ENCODE measurements at regions not wholly inside any gene's neighbourhood (a gene's known extent, or its start where the extent isn't known, plus 50 kb on each side); places are given as distances from the start of the nearest gene placed in this dataset.
"Not testable (repeated sequence)": the region's sequence is repeated elsewhere in the genome, so short reads cannot be mapped to it uniquely, and the experiment has no call there.

GRCh38 chr6:67467341-67467740 lies 1167.7 kb upstream of the ADGRB3 start:
- Histone ChIP-seq H3K9ac (ENCODE audit: low read depth in 1 of 3, low read length in 3 of 3) (no peak overlapping the region), H3K4me3 (ENCODE audit: low read length in 3 of 3) (no peak overlapping the region), H3K4me1 (ENCODE audit: control insufficient read depth in 3 of 3, insufficient read depth in 3 of 3, low read length in 3 of 3) (no peaks in the 10 kb centered on the region), H3K9me3 (ENCODE audit: control insufficient read depth in 3 of 3, low read length in 3 of 3) (no peaks in the 10 kb centered on the region), H3K36me3 (ENCODE audit: control insufficient read depth in 3 of 3, insufficient read depth in 3 of 3, low read length in 3 of 3) (no peaks in the 10 kb centered on the region), H3K27me3 (ENCODE audit: control insufficient read depth in 3 of 3, insufficient read depth in 3 of 3, low read length in 3 of 3) (no peaks in the 10 kb centered on the region), H3K27ac (ENCODE audit: low read depth, low read length) (no peak overlapping the region)

DNA sequence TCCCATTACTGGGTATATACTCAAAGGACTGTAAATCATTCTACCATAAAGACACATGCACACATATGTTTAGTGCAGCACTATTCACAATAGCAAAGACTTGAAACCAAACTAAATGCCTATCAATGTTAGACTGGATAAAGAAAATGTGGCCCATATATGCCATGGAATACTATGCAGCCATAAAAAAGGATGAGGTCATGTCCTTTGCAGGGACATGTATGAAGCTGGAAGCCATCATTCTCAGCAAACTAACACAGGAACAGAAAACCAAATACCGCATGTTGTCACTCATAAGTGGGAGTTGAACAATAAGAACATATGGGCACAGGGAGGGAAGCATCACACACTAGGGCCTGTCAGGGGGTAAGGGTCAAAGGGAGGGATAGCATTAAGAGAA lies 1172.4 kb upstream of the ADGRB3 start:
- not testable (repeated sequence) for H3K27me3 ChIP-seq (ENCODE audit: control insufficient read depth in 3 of 3, insufficient read depth in 3 of 3, low read length in 3 of 3); H3K4me1 ChIP-seq (ENCODE audit: control insufficient read depth in 3 of 3, insufficient read depth in 3 of 3, low read length in 3 of 3); H3K9me3 ChIP-seq (ENCODE audit: control insufficient read depth in 3 of 3, low read length in 3 of 3); H3K36me3 ChIP-seq (ENCODE audit: control insufficient read depth in 3 of 3, insufficient read depth in 3 of 3, low read length in 3 of 3); H3K9ac ChIP-seq (ENCODE audit: low read depth in 1 of 3, low read length in 3 of 3); H3K4me3 ChIP-seq (ENCODE audit: low read length in 3 of 3); H3K27ac ChIP-seq (ENCODE audit: low read depth, low read length)

DNA sequence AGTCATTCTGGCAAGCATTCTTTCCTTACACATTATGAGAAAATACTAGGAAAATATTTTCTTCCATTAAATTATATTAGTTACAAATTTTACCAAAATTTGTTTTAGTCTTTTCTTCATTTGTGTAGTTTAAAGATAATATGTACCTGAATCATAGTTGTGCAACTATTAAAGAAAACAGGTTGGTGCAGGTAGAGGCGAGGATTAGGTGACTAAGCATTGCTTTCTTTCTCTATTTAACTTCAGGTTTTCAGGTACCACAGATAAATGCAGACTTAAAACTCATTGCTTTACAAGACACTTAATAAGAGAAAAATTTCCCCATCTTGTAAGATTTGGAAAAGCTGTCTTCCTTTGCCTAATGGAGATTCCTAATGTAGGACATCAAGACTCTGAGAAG lies 1175.5 kb upstream of the ADGRB3 start:
- H3K27me3 ChIP-seq (ENCODE audit: control insufficient read depth in 3 of 3, insufficient read depth in 3 of 3, low read length in 3 of 3), result no peaks in the 10 kb centered on the region
- peaks cover 0 to 7% (median 3%) of the 10 kb centered on the region in 3 donors for H3K9me3 ChIP-seq (ENCODE audit: control insufficient read depth in 3 of 3, low read length in 3 of 3)
- no peak overlapping the region for H3K4me3 ChIP-seq (ENCODE audit: low read length in 3 of 3)
- no peaks in the 10 kb centered on the region for H3K36me3 ChIP-seq (ENCODE audit: control insufficient read depth in 3 of 3, insufficient read depth in 3 of 3, low read length in 3 of 3)
- no peaks in the 10 kb centered on the region for H3K4me1 ChIP-seq (ENCODE audit: control insufficient read depth in 3 of 3, insufficient read depth in 3 of 3, low read length in 3 of 3)
- H3K9ac ChIP-seq (ENCODE audit: low read depth in 1 of 3, low read length in 3 of 3), result no peak overlapping the region
- H3K27ac ChIP-seq (ENCODE audit: low read depth, low read length), result no peak overlapping the region

DNA sequence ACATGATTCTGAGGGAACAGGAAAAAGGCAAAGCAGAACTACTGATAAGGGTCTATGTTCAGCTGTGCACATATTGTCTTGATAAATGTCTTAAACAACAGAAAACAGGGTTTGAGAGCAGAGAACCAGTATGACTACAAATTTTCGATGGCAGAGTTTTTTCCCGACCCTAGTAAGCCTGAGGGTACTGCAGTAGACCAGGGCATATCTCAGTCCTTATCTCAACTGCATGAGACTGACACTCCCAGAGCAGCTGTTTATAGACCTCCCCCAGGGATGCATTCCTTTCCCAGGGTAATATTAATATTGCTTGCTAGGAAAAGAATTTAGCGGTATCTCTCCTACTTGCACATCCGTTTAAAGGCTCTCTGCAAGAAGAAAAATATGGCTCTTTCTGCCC lies 1176.8 kb upstream of the ADGRB3 start:
- Histone ChIP-seq H3K4me3 (ENCODE audit: low read length in 3 of 3) (no peak overlapping the region), H3K4me1 (ENCODE audit: control insufficient read depth in 3 of 3, insufficient read depth in 3 of 3, low read length in 3 of 3) (no peaks in the 10 kb centered on the region), H3K27me3 (ENCODE audit: control insufficient read depth in 3 of 3, insufficient read depth in 3 of 3, low read length in 3 of 3) (no peaks in the 10 kb centered on the region), H3K9me3 (ENCODE audit: control insufficient read depth in 3 of 3, low read length in 3 of 3) (peaks cover 0 to 7% (median 3%) of the 10 kb centered on the region in 3 donors), H3K27ac (ENCODE audit: low read depth, low read length) (no peak overlapping the region), H3K9ac (ENCODE audit: low read depth in 1 of 3, low read length in 3 of 3) (no peak overlapping the region), H3K36me3 (ENCODE audit: control insufficient read depth in 3 of 3, insufficient read depth in 3 of 3, low read length in 3 of 3) (no peaks in the 10 kb centered on the region)

GRCh38 chr6:67451874-67452273 lies 1183.2 kb upstream of the ADGRB3 start:
- Histone ChIP-seq H3K9me3 (ENCODE audit: control insufficient read depth in 3 of 3, low read length in 3 of 3) (peaks cover 0 to 2% (median 0%) of the 10 kb centered on the region in 3 donors), H3K9ac (ENCODE audit: low read depth in 1 of 3, low read length in 3 of 3) (no peak overlapping the region), H3K4me3 (ENCODE audit: low read length in 3 of 3) (no peak overlapping the region), H3K36me3 (ENCODE audit: control insufficient read depth in 3 of 3, insufficient read depth in 3 of 3, low read length in 3 of 3) (no peaks in the 10 kb centered on the region), H3K4me1 (ENCODE audit: control insufficient read depth in 3 of 3, insufficient read depth in 3 of 3, low read length in 3 of 3) (no peaks in the 10 kb centered on the region), H3K27ac (ENCODE audit: low read depth, low read length) (no peak overlapping the region), H3K27me3 (ENCODE audit: control insufficient read depth in 3 of 3, insufficient read depth in 3 of 3, low read length in 3 of 3) (no peaks in the 10 kb centered on the region)

DNA sequence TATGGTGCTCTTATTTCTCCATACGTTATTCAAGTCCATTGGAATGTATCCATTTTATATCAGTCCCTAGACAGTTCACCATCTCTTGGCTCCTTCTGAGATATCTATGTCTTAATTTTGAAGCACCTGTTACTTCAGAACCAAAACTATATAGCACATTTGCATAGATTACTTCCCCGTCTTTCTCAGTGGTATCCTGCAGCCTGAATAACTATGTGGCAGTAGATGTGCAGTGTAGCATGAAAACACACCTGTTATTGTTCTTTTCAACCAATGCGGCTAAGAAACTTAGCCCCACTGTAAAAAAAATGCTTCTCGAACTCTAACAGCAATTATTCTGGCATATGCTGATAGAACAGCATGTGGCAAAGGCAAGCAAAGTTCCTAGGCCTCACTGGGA lies 1184.4 kb upstream of the ADGRB3 start:
- Histone ChIP-seq H3K4me3 (ENCODE audit: low read length in 3 of 3) (no peak overlapping the region), H3K9me3 (ENCODE audit: control insufficient read depth in 3 of 3, low read length in 3 of 3) (no peaks in the 10 kb centered on the region), H3K9ac (ENCODE audit: low read depth in 1 of 3, low read length in 3 of 3) (no peak overlapping the region), H3K36me3 (ENCODE audit: control insufficient read depth in 3 of 3, insufficient read depth in 3 of 3, low read length in 3 of 3) (no peaks in the 10 kb centered on the region), H3K4me1 (ENCODE audit: control insufficient read depth in 3 of 3, insufficient read depth in 3 of 3, low read length in 3 of 3) (no peaks in the 10 kb centered on the region), H3K27me3 (ENCODE audit: control insufficient read depth in 3 of 3, insufficient read depth in 3 of 3, low read length in 3 of 3) (no peaks in the 10 kb centered on the region), H3K27ac (ENCODE audit: low read depth, low read length) (no peak overlapping the region)

GRCh38 chr6:67449602-67450001 lies 1185.5 kb upstream of the ADGRB3 start:
- no peak overlapping the region for H3K4me3 ChIP-seq (ENCODE audit: low read length in 3 of 3)
- no peaks in the 10 kb centered on the region for H3K4me1 ChIP-seq (ENCODE audit: control insufficient read depth in 3 of 3, insufficient read depth in 3 of 3, low read length in 3 of 3)
- no peaks in the 10 kb centered on the region for H3K27me3 ChIP-seq (ENCODE audit: control insufficient read depth in 3 of 3, insufficient read depth in 3 of 3, low read length in 3 of 3)
- no peaks in the 10 kb centered on the region for H3K9me3 ChIP-seq (ENCODE audit: control insufficient read depth in 3 of 3, low read length in 3 of 3)
- H3K9ac ChIP-seq (ENCODE audit: low read depth in 1 of 3, low read length in 3 of 3), result no peak overlapping the region
- H3K36me3 ChIP-seq (ENCODE audit: control insufficient read depth in 3 of 3, insufficient read depth in 3 of 3, low read length in 3 of 3), result no peaks in the 10 kb centered on the region
- no peak overlapping the region for H3K27ac ChIP-seq (ENCODE audit: low read depth, low read length)

- no peaks in the 10 kb centered on the region for H3K4me1 ChIP-seq (ENCODE audit: control insufficient read depth in 3 of 3, insufficient read depth in 3 of 3, low read length in 3 of 3)
- no peak overlapping the region for H3K9ac ChIP-seq (ENCODE audit: low read depth in 1 of 3, low read length in 3 of 3)
- no peaks in the 10 kb centered on the region for H3K27me3 ChIP-seq (ENCODE audit: control insufficient read depth in 3 of 3, insufficient read depth in 3 of 3, low read length in 3 of 3)
- H3K36me3 ChIP-seq (ENCODE audit: control insufficient read depth in 3 of 3, insufficient read depth in 3 of 3, low read length in 3 of 3), result no peaks in the 10 kb centered on the region
- H3K4me3 ChIP-seq (ENCODE audit: low read length in 3 of 3), result no peak overlapping the region
- no peaks in the 10 kb centered on the region for H3K9me3 ChIP-seq (ENCODE audit: control insufficient read depth in 3 of 3, low read length in 3 of 3)
- no peak overlapping the region for H3K27ac ChIP-seq (ENCODE audit: low read depth, low read length)
These were observed 1202.0 kb upstream of the ADGRB3 start for GRCh38 chr6:67433124-67433523.

DNA sequence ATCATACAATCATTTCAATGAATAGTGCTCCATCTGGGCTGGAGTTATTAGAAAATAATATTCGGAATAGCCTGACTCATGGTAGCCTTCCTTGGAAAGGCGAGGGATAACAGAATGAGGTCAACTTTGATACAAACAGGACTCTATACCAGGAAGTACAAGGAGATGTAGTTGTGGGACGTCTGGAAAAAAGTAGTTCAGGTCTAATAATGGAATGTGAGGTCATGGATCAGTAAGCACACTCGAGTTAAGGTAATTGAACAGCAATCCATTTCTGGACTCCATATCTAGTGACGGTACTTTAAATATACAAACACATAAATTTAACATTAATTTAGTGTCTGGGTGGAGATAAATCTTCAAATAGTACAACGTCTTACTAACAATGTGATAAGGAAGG lies 1204.0 kb upstream of the ADGRB3 start:
- H3K9me3 ChIP-seq (ENCODE audit: control insufficient read depth in 3 of 3, low read length in 3 of 3), result no peaks in the 10 kb centered on the region
- H3K9ac ChIP-seq (ENCODE audit: low read depth in 1 of 3, low read length in 3 of 3), result no peak overlapping the region
- H3K4me1 ChIP-seq (ENCODE audit: control insufficient read depth in 3 of 3, insufficient read depth in 3 of 3, low read length in 3 of 3), result no peaks in the 10 kb centered on the region
- no peak overlapping the region for H3K27ac ChIP-seq (ENCODE audit: low read depth, low read length)
- no peaks in the 10 kb centered on the region for H3K36me3 ChIP-seq (ENCODE audit: control insufficient read depth in 3 of 3, insufficient read depth in 3 of 3, low read length in 3 of 3)
- H3K27me3 ChIP-seq (ENCODE audit: control insufficient read depth in 3 of 3, insufficient read depth in 3 of 3, low read length in 3 of 3), result no peaks in the 10 kb centered on the region
- H3K4me3 ChIP-seq (ENCODE audit: low read length in 3 of 3), result no peak overlapping the region

- H3K36me3 ChIP-seq (ENCODE audit: control insufficient read depth in 3 of 3, insufficient read depth in 3 of 3, low read length in 3 of 3); H3K9me3 ChIP-seq (ENCODE audit: control insufficient read depth in 3 of 3, low read length in 3 of 3); H3K4me3 ChIP-seq (ENCODE audit: low read length in 3 of 3): not testable (repeated sequence)
These were observed 1208.4 kb upstream of the ADGRB3 start for GRCh38 chr6:67426686-67427085.

DNA sequence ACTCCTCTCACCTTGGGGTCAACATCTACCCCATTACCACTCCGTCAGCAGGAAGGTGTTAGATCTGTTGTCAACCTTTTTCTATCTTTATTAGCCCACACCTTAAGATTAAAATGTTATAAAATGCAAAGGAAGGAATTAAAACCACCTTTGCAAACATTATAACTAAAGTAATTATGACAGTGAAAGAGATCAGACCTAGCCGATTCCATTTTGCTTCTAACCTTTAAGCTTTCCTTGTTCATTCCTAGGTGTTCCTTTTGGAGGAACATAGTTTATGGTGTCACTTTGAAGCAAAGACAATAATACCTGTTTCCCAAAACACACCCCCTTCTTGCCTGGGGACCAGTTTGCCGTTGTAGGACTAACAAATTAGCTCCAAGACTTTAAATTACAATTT lies 1223.0 kb upstream of the ADGRB3 start:
- Histone ChIP-seq H3K27ac (ENCODE audit: low read depth, low read length) (no peak overlapping the region), H3K9ac (ENCODE audit: low read depth in 1 of 3, low read length in 3 of 3) (no peak overlapping the region), H3K4me1 (ENCODE audit: control insufficient read depth in 3 of 3, insufficient read depth in 3 of 3, low read length in 3 of 3) (no peaks in the 10 kb centered on the region), H3K36me3 (ENCODE audit: control insufficient read depth in 3 of 3, insufficient read depth in 3 of 3, low read length in 3 of 3) (no peaks in the 10 kb centered on the region), H3K9me3 (ENCODE audit: control insufficient read depth in 3 of 3, low read length in 3 of 3) (no peaks in the 10 kb centered on the region), H3K27me3 (ENCODE audit: control insufficient read depth in 3 of 3, insufficient read depth in 3 of 3, low read length in 3 of 3) (no peaks in the 10 kb centered on the region), H3K4me3 (ENCODE audit: low read length in 3 of 3) (no peak overlapping the region)

More at GRCh38 chr6:67426686-67427085, 1208.4 kb upstream of the ADGRB3 start:
- H3K4me1 ChIP-seq (ENCODE audit: control insufficient read depth in 3 of 3, insufficient read depth in 3 of 3, low read length in 3 of 3); H3K9ac ChIP-seq (ENCODE audit: low read depth in 1 of 3, low read length in 3 of 3); H3K27me3 ChIP-seq (ENCODE audit: control insufficient read depth in 3 of 3, insufficient read depth in 3 of 3, low read length in 3 of 3); H3K27ac ChIP-seq (ENCODE audit: low read depth, low read length): not testable (repeated sequence)
